Subcutaneous abdominal adipose tissue (tissue), 5 donors: ENCODE measurements at regions not wholly inside any gene's neighbourhood (a gene's known extent, or its start where the extent isn't known, plus 50 kb on each side); places are given as distances from the start of the nearest gene placed in this dataset.
A peak's percentile ranks its signal among the peaks of the same experiment; 100 is the strongest.

Experiments
- H3K27ac ChIP-seq: one replicate; pipeline ENCODE4 v1.7.0; 2013; ENCODE audit warnings: low read depth, mild to moderate bottlenecking, inconsistent platforms, low read length, moderate library complexity
- H3K27me3 ChIP-seq, 5 donors: one replicate each; pipeline ENCODE4 v1.7.0; 2013; ENCODE audit warnings: low read length in 5 of 5, inconsistent platforms in 1 of 5; ENCODE audit not compliant: control insufficient read depth in 5 of 5, insufficient read depth in 4 of 5
- H3K36me3 ChIP-seq, 5 donors: one replicate each; pipeline ENCODE4 v1.7.0; 2013; ENCODE audit warnings: low read length in 5 of 5; ENCODE audit not compliant: control insufficient read depth in 5 of 5, insufficient read depth in 5 of 5
- H3K4me1 ChIP-seq, 5 donors: one replicate each; pipeline ENCODE4 v1.7.0; 2013; ENCODE audit warnings: low read length in 5 of 5, mild to moderate bottlenecking in 3 of 5, moderate library complexity in 1 of 5; ENCODE audit not compliant: control insufficient read depth in 5 of 5, insufficient read depth in 5 of 5
- H3K4me3 ChIP-seq, 5 donors: one replicate each; pipeline ENCODE4 v1.7.0; 2013; ENCODE audit warnings: low read length in 5 of 5, low read depth in 1 of 5
- H3K9ac ChIP-seq, 5 donors: one replicate each; pipeline ENCODE4 v1.7.0; 2013; ENCODE audit warnings: low read length in 5 of 5, mild to moderate bottlenecking in 4 of 5, moderate library complexity in 3 of 5
- H3K9me3 ChIP-seq, 5 donors: one replicate each; pipeline ENCODE4 v1.7.0; 2013; ENCODE audit warnings: low read length in 5 of 5; ENCODE audit not compliant: control insufficient read depth in 5 of 5
- donor health status: healthy.
- donor health status: healthy.
- donor health status: healthy.
- donor health status: healthy.
- donor health status: healthy.

- Histone ChIP-seq H3K4me1 (peaks cover 2 to 28% (median 28%) of the 10 kb centered on the region in 5 donors), H3K9ac (no peak overlapping the region), H3K9me3 (peaks cover 3 to 15% (median 12%) of the 10 kb centered on the region in 5 donors), H3K27me3 (no peaks in the 10 kb centered on the region), H3K4me3 (no peak overlapping the region), H3K27ac (no peak overlapping the region), H3K36me3 (no peaks in the 10 kb centered on the region)
These were observed 182.2 kb upstream of the ANKRD55 start for GRCh38 chr5:56415356-56415765.

GRCh38 chr5:56414066-56414465, 180.9 kb upstream of the ANKRD55 start:
- H3K4me3 ChIP-seq = no peak overlapping the region
- peaks cover 7 to 38% (median 37%) of the 10 kb centered on the region in 5 donors for H3K4me1 ChIP-seq
- H3K9ac ChIP-seq = no peak overlapping the region
- H3K27ac ChIP-seq = peak overlapping the region; percentile 14
- peaks cover 0 to 3% (median 2%) of the 10 kb centered on the region in 5 donors for H3K9me3 ChIP-seq
- no peaks in the 10 kb centered on the region for H3K36me3 ChIP-seq
- H3K27me3 ChIP-seq = no peaks in the 10 kb centered on the region

GRCh38 chr5:56413546-56413945, 180.4 kb upstream of the ANKRD55 start:
- Histone ChIP-seq H3K36me3 (no peaks in the 10 kb centered on the region), H3K27ac (no peak overlapping the region)

GRCh38 chr5:56412601-56413379, 179.7 kb upstream of the ANKRD55 start:
- H3K9ac ChIP-seq = no peak overlapping the region
- H3K27ac ChIP-seq = no peak overlapping the region
- peaks cover 7 to 38% (median 37%) of the 10 kb centered on the region in 5 donors for H3K4me1 ChIP-seq
- H3K36me3 ChIP-seq = no peaks in the 10 kb centered on the region
- H3K9me3 ChIP-seq = no peaks in the 10 kb centered on the region
- H3K27me3 ChIP-seq = no peaks in the 10 kb centered on the region
- H3K4me3 ChIP-seq = no peak overlapping the region

More at GRCh38 chr5:56413546-56413945, 180.4 kb upstream of the ANKRD55 start:
- Histone ChIP-seq H3K9me3 (no peaks in the 10 kb centered on the region), H3K27me3 (no peaks in the 10 kb centered on the region), H3K4me3 (no peak overlapping the region), H3K9ac (no peak overlapping the region), H3K4me1 (peaks cover 7 to 38% (median 37%) of the 10 kb centered on the region in 5 donors)

- Histone ChIP-seq H3K9ac (no peak overlapping the region), H3K27ac (no peak overlapping the region), H3K4me1 (peaks cover 7 to 36% (median 33%) of the 10 kb centered on the region in 5 donors), H3K36me3 (no peaks in the 10 kb centered on the region), H3K27me3 (no peaks in the 10 kb centered on the region), H3K9me3 (no peaks in the 10 kb centered on the region), H3K4me3 (no peak overlapping the region)
These were observed 177.6 kb upstream of the ANKRD55 start for GRCh38 chr5:56410696-56411095.

GRCh38 chr5:56409331-56410190, 176.4 kb upstream of the ANKRD55 start:
- peak overlapping the region in 1 of 5 donors; percentile 8 for H3K4me3 ChIP-seq
- no peaks in the 10 kb centered on the region for H3K36me3 ChIP-seq
- H3K9me3 ChIP-seq = no peaks in the 10 kb centered on the region
- H3K9ac ChIP-seq = no peak overlapping the region
- H3K27me3 ChIP-seq = no peaks in the 10 kb centered on the region
- peaks cover 7 to 31% (median 24%) of the 10 kb centered on the region in 5 donors for H3K4me1 ChIP-seq
- H3K27ac ChIP-seq = no peak overlapping the region

GRCh38 chr5:56406838-56407237, 173.7 kb upstream of the ANKRD55 start:
- H3K9ac ChIP-seq = no peak overlapping the region
- no peak overlapping the region for H3K27ac ChIP-seq
- H3K4me1 ChIP-seq = peaks cover 5 to 20% (median 14%) of the 10 kb centered on the region in 5 donors
- no peaks in the 10 kb centered on the region for H3K9me3 ChIP-seq
- H3K27me3 ChIP-seq = no peaks in the 10 kb centered on the region
- H3K4me3 ChIP-seq = no peak overlapping the region
- no peaks in the 10 kb centered on the region for H3K36me3 ChIP-seq

- H3K27me3 ChIP-seq = no peaks in the 10 kb centered on the region
These were observed 173.1 kb upstream of the ANKRD55 start for GRCh38 chr5:56406221-56406620.

GRCh38 chr5:56405116-56405908, 172.2 kb upstream of the ANKRD55 start:
- no peak overlapping the region for H3K9ac ChIP-seq
- no peak overlapping the region for H3K4me3 ChIP-seq
- H3K4me1 ChIP-seq = peaks cover 5 to 20% (median 14%) of the 10 kb centered on the region in 5 donors
- no peaks in the 10 kb centered on the region for H3K9me3 ChIP-seq
- H3K36me3 ChIP-seq = no peaks in the 10 kb centered on the region
- H3K27ac ChIP-seq = no peak overlapping the region
- no peaks in the 10 kb centered on the region for H3K27me3 ChIP-seq

More at GRCh38 chr5:56406221-56406620, 173.1 kb upstream of the ANKRD55 start:
- no peaks in the 10 kb centered on the region for H3K36me3 ChIP-seq
- H3K9me3 ChIP-seq = no peaks in the 10 kb centered on the region
- no peak overlapping the region for H3K4me3 ChIP-seq
- H3K9ac ChIP-seq = no peak overlapping the region
- H3K4me1 ChIP-seq = peaks cover 5 to 20% (median 14%) of the 10 kb centered on the region in 5 donors
- no peak overlapping the region for H3K27ac ChIP-seq
